ENCODE measurements at regions not wholly inside any gene's neighbourhood (a gene's known extent, or its start where the extent isn't known, plus 50 kb on each side); places are given as distances from the start of the nearest gene placed in this dataset.
"Not testable (repeated sequence)": the region's sequence is repeated elsewhere in the genome, so short reads cannot be mapped to it uniquely, and the experiment has no call there.

- Histone ChIP-seq H2AFZ (ENCODE audit: low read depth) (no peak overlapping the region), H3K4me2 (no peak overlapping the region), H3K4me1 (ENCODE audit: low read depth, poor library complexity, severe bottlenecking) (peaks cover 8% of the 10 kb centered on the region), H3K27ac (no peak overlapping the region), H3K36me3 (ENCODE audit: insufficient read depth) (no peaks in the 10 kb centered on the region), H3K9ac (no peak overlapping the region), H4K20me1 (ENCODE audit: insufficient read depth) (no peaks in the 10 kb centered on the region), H3K4me3 (IDR thresholded peaks at IDR 0.05; ENCODE audit: insufficient read depth, low read depth, low read length) (no peak overlapping the region), H3K27me3 (ENCODE audit: insufficient read depth, low read depth) (no peaks in the 10 kb centered on the region), H3K79me2 (ENCODE audit: insufficient read depth, low read depth) (no peaks in the 10 kb centered on the region)
- no peak for TF ChIP-seq CTCF (conservative IDR thresholded peaks at IDR 0.05; ENCODE audit: low read depth, low read length)
Measured at GRCh38 chr20:41701588-41702348, 83.6 kb upstream of the CHD6 start.

GRCh38 chr20:41699673-41700072, 81.5 kb upstream of the CHD6 start:
- H3K36me3 ChIP-seq (ENCODE audit: insufficient read depth); H3K4me2 ChIP-seq; H2AFZ ChIP-seq (ENCODE audit: low read depth); H3K79me2 ChIP-seq (ENCODE audit: insufficient read depth, low read depth); H3K27me3 ChIP-seq (ENCODE audit: insufficient read depth, low read depth); H4K20me1 ChIP-seq (ENCODE audit: insufficient read depth); H3K27ac ChIP-seq; H3K4me3 ChIP-seq (IDR thresholded peaks at IDR 0.05; ENCODE audit: insufficient read depth, low read depth, low read length); H3K9ac ChIP-seq: not testable (repeated sequence)
- H3K4me1 ChIP-seq (ENCODE audit: low read depth, poor library complexity, severe bottlenecking): peaks cover 21% of the 10 kb centered on the region

DNA sequence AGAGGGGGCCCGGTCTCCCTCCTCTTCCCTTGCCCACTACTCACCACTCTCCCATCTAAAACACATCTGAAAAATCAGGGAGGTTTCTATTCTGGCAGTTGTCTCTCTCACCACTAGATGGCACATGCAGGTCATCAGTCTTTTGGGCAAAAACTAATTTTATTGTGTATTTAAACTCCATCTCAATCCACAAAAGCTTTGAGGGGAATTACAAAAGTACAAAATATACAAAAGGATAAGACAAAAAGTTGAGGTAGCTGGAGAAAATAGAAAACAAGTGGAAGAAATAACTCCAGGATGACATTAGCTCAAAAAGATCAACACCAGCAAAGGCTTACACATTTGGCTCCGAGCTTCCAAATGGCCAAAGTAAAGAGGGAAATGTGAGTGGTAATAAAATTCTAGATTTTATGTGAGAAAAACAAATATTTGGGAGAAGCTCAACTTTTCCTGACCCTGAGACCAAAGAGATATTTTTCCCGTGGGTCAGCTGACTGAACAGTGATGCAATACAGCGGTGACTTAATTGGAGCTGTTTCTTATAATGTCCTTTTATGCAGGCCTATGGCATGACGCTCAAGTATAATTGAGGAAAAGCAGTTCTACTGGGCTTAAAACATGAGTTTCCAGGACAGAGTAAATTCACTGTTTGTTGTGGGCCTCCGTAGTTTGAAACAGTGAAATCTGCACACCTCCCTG, 79.8 kb upstream of the CHD6 start:
- no peaks in the 10 kb centered on the region for H3K79me2 ChIP-seq (ENCODE audit: insufficient read depth, low read depth)
- peak; percentile 98 for TF ChIP-seq CTCF (conservative IDR thresholded peaks at IDR 0.05; ENCODE audit: low read depth, low read length)
- H4K20me1 ChIP-seq (ENCODE audit: insufficient read depth): no peaks in the 10 kb centered on the region
- H3K27me3 ChIP-seq (ENCODE audit: insufficient read depth, low read depth): no peaks in the 10 kb centered on the region
- H3K4me1 ChIP-seq (ENCODE audit: low read depth, poor library complexity, severe bottlenecking): peaks cover 23% of the 10 kb centered on the region
- H2AFZ ChIP-seq (ENCODE audit: low read depth): no peak overlapping the region
- no peak overlapping the region for H3K4me2 ChIP-seq
- no peak overlapping the region for H3K4me3 ChIP-seq (IDR thresholded peaks at IDR 0.05; ENCODE audit: insufficient read depth, low read depth, low read length)
- no peak overlapping the region for H3K27ac ChIP-seq
- H3K36me3 ChIP-seq (ENCODE audit: insufficient read depth): no peaks in the 10 kb centered on the region
- no peak overlapping the region for H3K9ac ChIP-seq

DNA sequence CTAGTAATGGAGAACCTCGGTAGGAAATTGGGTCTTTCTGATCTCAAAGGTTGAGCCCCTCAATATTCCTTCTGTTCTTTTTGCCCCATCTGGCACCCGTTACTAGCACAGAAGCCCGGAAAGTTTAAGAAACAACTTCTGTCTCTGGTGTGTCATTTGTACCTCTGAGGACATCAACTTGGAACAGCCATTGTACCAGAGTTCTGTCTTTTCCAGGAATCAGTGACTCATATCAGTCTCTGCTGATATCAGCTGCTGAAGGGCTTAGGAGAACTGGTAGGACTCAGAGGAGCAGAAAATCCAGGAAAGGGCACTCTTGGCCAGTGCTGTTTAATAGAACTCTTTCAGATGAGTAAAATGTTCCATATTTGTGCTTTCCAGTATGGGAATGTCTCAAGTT, 78.3 kb upstream of the CHD6 start:
- H3K79me2 ChIP-seq (ENCODE audit: insufficient read depth, low read depth): no peaks in the 10 kb centered on the region
- H2AFZ ChIP-seq (ENCODE audit: low read depth): no peak overlapping the region
- H3K4me3 ChIP-seq (IDR thresholded peaks at IDR 0.05; ENCODE audit: insufficient read depth, low read depth, low read length): no peak overlapping the region
- no peak overlapping the region for H3K27ac ChIP-seq
- no peak overlapping the region for H3K9ac ChIP-seq
- no peaks in the 10 kb centered on the region for H3K27me3 ChIP-seq (ENCODE audit: insufficient read depth, low read depth)
- no peaks in the 10 kb centered on the region for H4K20me1 ChIP-seq (ENCODE audit: insufficient read depth)
- no peaks in the 10 kb centered on the region for H3K36me3 ChIP-seq (ENCODE audit: insufficient read depth)
- peaks cover 34% of the 10 kb centered on the region for H3K4me1 ChIP-seq (ENCODE audit: low read depth, poor library complexity, severe bottlenecking)
- no peak overlapping the region for H3K4me2 ChIP-seq
- no peak for TF ChIP-seq CTCF (conservative IDR thresholded peaks at IDR 0.05; ENCODE audit: low read depth, low read length)

- Histone ChIP-seq H3K4me1 (ENCODE audit: low read depth, poor library complexity, severe bottlenecking) (peaks cover 34% of the 10 kb centered on the region), H3K4me3 (IDR thresholded peaks at IDR 0.05; ENCODE audit: insufficient read depth, low read depth, low read length) (no peak overlapping the region), H4K20me1 (ENCODE audit: insufficient read depth) (no peaks in the 10 kb centered on the region), H3K4me2 (peak overlapping the region; percentile 65), H3K79me2 (ENCODE audit: insufficient read depth, low read depth) (no peaks in the 10 kb centered on the region), H3K27me3 (ENCODE audit: insufficient read depth, low read depth) (no peaks in the 10 kb centered on the region), H3K9ac (peak overlapping the region; percentile 67), H3K36me3 (ENCODE audit: insufficient read depth) (no peaks in the 10 kb centered on the region), H2AFZ (ENCODE audit: low read depth) (peak overlapping the region; percentile 95), H3K27ac (peak overlapping the region; percentile 81)
- no peak for TF ChIP-seq CTCF (conservative IDR thresholded peaks at IDR 0.05; ENCODE audit: low read depth, low read length)
Measured at GRCh38 chr20:41694796-41695195, 76.6 kb upstream of the CHD6 start.
